ENCODE measurements at regions not wholly inside any gene's neighbourhood (a gene's known extent, or its start where the extent isn't known, plus 50 kb on each side); places are given as distances from the start of the nearest gene placed in this dataset.

DNA sequence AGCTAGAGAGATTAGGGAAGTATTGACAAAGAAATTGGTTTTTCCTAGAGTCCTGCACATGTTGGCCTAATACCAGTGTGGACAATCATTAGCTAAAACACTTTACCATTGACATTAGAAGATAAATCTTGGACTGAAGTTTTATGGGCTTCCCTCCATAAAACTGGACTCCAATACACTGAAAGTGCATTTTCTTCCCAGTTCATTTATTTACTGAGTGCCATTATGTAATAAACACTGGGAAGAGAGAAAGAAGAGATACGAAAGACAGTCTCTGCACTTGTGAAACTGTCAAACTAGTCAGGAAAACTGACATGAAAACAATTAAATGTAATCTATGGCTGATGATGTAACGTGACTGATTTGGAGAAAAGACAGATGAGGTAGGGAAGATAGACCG lies 539.3 kb downstream of the ZNF608 start:
- Mint-ChIP-seq H3K4me1 (peaks cover 18% of the 10 kb centered on the region), H3K4me3 (no peak overlapping the region), H3K27ac (no peak overlapping the region), H3K27me3 (no peaks in the 10 kb centered on the region), H3K9me3 (ENCODE audit: insufficient read depth) (peaks cover 5% of the 10 kb centered on the region)
- Histone ChIP-seq H3K27me3 (replicated peaks in 1 of 4; ENCODE audit: control extremely low read depth in 1 of 4, control insufficient read depth in 3 of 4, insufficient read depth in 4 of 4, low read length in 3 of 4) (no peaks in the 10 kb centered on the region), H3K79me2 (ENCODE audit: control insufficient read depth, insufficient read depth, low read length) (no peaks in the 10 kb centered on the region), H2AFZ (ENCODE audit: insufficient read depth, low read depth, low read length, poor library complexity, severe bottlenecking) (no peak overlapping the region), H3K9me3 (ENCODE audit: control extremely low read depth in 1 of 3, control insufficient read depth in 2 of 3, insufficient read depth in 1 of 3, low read length in 2 of 3) (peaks cover under 1 to 14% (median 14%) of the 10 kb centered on the region in 3 donors), H3K4me2 (replicated peaks; ENCODE audit: low read depth, low read length, poor library complexity, severe bottlenecking) (no peak overlapping the region), H3K36me3 (replicated peaks in 1 of 2; ENCODE audit: control extremely low read depth in 1 of 2, control insufficient read depth in 1 of 2, extremely low read depth in 1 of 2, insufficient read depth in 2 of 2, low read length in 1 of 2) (no peaks in the 10 kb centered on the region), H3K27ac (ENCODE audit: low read length in 2 of 2) (no peak overlapping the region), H4K20me1 (ENCODE audit: control insufficient read depth, insufficient read depth, low read length, poor library complexity, severe bottlenecking) (no peaks in the 10 kb centered on the region), H3K4me3 (ENCODE audit: control extremely low read depth in 1 of 5, extremely low read depth in 1 of 5, insufficient read depth in 1 of 5, low read depth in 2 of 5, low read length in 4 of 5) (no peak overlapping the region), H3K4me1 (ENCODE audit: control insufficient read depth in 2 of 2, insufficient read depth in 2 of 2, low read length in 2 of 2) (peaks cover 15 to 16% of the 10 kb centered on the region in 2 donors), H3K9ac (ENCODE audit: low read length) (no peak overlapping the region)
- DNase-seq (no peak), ATAC-seq (ENCODE audit: low read depth) (no peak)
- 100% methylated on average over 2 of the region's 3 CpGs for WGBS (ENCODE audit: insufficient coverage)
- ChIA-PET POLR2A (no interaction called here), CTCF (no interaction called here)
- TF ChIP-seq, protein P1, sequence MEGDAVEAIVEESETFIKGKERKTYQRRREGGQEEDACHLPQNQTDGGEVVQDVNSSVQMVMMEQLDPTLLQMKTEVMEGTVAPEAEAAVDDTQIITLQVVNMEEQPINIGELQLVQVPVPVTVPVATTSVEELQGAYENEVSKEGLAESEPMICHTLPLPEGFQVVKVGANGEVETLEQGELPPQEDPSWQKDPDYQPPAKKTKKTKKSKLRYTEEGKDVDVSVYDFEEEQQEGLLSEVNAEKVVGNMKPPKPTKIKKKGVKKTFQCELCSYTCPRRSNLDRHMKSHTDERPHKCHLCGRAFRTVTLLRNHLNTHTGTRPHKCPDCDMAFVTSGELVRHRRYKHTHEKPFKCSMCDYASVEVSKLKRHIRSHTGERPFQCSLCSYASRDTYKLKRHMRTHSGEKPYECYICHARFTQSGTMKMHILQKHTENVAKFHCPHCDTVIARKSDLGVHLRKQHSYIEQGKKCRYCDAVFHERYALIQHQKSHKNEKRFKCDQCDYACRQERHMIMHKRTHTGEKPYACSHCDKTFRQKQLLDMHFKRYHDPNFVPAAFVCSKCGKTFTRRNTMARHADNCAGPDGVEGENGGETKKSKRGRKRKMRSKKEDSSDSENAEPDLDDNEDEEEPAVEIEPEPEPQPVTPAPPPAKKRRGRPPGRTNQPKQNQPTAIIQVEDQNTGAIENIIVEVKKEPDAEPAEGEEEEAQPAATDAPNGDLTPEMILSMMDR (IDR thresholded peaks at IDR 0.05) = no peak
- TF ChIP-seq EZH2 (IDR thresholded peaks at IDR 0.05; ENCODE audit: borderline replicate concordance, insufficient read depth, low read depth, low read length, poor library complexity, severe bottlenecking) = no peak
- intact Hi-C loops (cut with micrococcal nuclease) = no loop called here

DNA sequence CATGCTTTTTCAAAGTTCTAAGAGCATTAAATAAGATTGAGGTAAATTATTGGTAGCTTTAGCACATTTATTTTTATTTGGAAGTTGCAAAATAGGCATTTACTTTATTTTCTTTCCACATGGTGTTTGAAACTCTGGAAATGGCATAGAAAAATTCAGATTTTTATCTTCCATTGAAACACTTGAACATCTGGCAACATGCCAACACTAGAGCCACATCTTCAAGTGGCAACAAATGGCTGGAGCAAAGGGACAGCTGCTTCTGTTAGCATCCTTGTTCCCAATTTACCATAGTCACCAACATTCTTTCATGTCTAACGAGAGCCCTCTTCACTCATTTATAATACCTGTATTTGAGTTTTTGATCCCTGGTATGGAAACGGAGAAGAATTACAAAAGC lies 539.9 kb downstream of the ZNF608 start:
- Mint-ChIP-seq H3K4me3 (no peak overlapping the region), H3K9me3 (ENCODE audit: insufficient read depth) (peaks cover 5% of the 10 kb centered on the region), H3K27me3 (no peaks in the 10 kb centered on the region), H3K27ac (no peak overlapping the region), H3K4me1 (peaks cover 18% of the 10 kb centered on the region)
- Histone ChIP-seq H3K4me1 (ENCODE audit: control insufficient read depth in 2 of 2, insufficient read depth in 2 of 2, low read length in 2 of 2) (peaks cover 15 to 16% of the 10 kb centered on the region in 2 donors), H2AFZ (ENCODE audit: insufficient read depth, low read depth, low read length, poor library complexity, severe bottlenecking) (no peak overlapping the region), H3K27me3 (replicated peaks in 1 of 4; ENCODE audit: control extremely low read depth in 1 of 4, control insufficient read depth in 3 of 4, insufficient read depth in 4 of 4, low read length in 3 of 4) (no peaks in the 10 kb centered on the region), H3K9ac (ENCODE audit: low read length) (no peak overlapping the region), H3K4me3 (ENCODE audit: control extremely low read depth in 1 of 5, extremely low read depth in 1 of 5, insufficient read depth in 1 of 5, low read depth in 2 of 5, low read length in 4 of 5) (no peak overlapping the region), H3K27ac (ENCODE audit: low read length in 2 of 2) (no peak overlapping the region), H3K79me2 (ENCODE audit: control insufficient read depth, insufficient read depth, low read length) (no peaks in the 10 kb centered on the region), H3K9me3 (ENCODE audit: control extremely low read depth in 1 of 3, control insufficient read depth in 2 of 3, insufficient read depth in 1 of 3, low read length in 2 of 3) (peaks cover 2 to 14% (median 14%) of the 10 kb centered on the region in 3 donors), H4K20me1 (ENCODE audit: control insufficient read depth, insufficient read depth, low read length, poor library complexity, severe bottlenecking) (no peaks in the 10 kb centered on the region), H3K36me3 (replicated peaks in 1 of 2; ENCODE audit: control extremely low read depth in 1 of 2, control insufficient read depth in 1 of 2, extremely low read depth in 1 of 2, insufficient read depth in 2 of 2, low read length in 1 of 2) (no peaks in the 10 kb centered on the region), H3K4me2 (replicated peaks; ENCODE audit: low read depth, low read length, poor library complexity, severe bottlenecking) (no peak overlapping the region)
- DNase-seq (no peak), ATAC-seq (ENCODE audit: low read depth) (no peak)
- TF ChIP-seq EZH2 (IDR thresholded peaks at IDR 0.05; ENCODE audit: borderline replicate concordance, insufficient read depth, low read depth, low read length, poor library complexity, severe bottlenecking) = no peak
- TF ChIP-seq, protein P1 (IDR thresholded peaks at IDR 0.05) = no peak
- 100% methylated on average over 1 of the region's 2 CpGs for whole genome bisulfite sequencing (ENCODE audit: insufficient coverage)
- POLR2A ChIA-PET = no interaction called here
- intact Hi-C loops (cut with micrococcal nuclease) = no loop called here
- CTCF ChIA-PET = interaction anchor here (0.6 kb wide), 1 partner anchor 17 kb away, joined by 3 read pairs; no protein-coding TSS in a partner anchor
